Esophagus squamous epithelium (tissue), 5 donors: ENCODE measurements at regions not wholly inside any gene's neighbourhood (a gene's known extent, or its start where the extent isn't known, plus 50 kb on each side); places are given as distances from the start of the nearest gene placed in this dataset.

Experiments used
- DNase-seq: peaks from one replicate; lab custom pipeline; 2025; lab: John Stamatoyannopoulos, UW
- H3K27ac ChIP-seq, 4 donors: fragments of 200-600 bp; sonication (generic); one replicate each; pipeline ENCODE4 v1.5.1; 2016 to 2019; ENCODE audit warnings: mild to moderate bottlenecking in 1 of 4
- H3K27me3 ChIP-seq, 4 donors: fragments of 200-600 bp; sonication (generic); 1 replicate in 3 of 4; 2 replicates in 1 of 4; pipeline versions ENCODE4 v1.5.1 to v1.6.0; 2017 to 2021; ENCODE audit warnings: antibody characterized with exemption in 1 of 4
- H3K36me3 ChIP-seq, 3 donors: fragments of 200-600 bp; sonication (generic); one replicate each; pipeline ENCODE4 v1.5.1; 2016 to 2019
- H3K4me1 ChIP-seq, 3 donors: fragments of 200-600 bp; sonication (generic); one replicate each; pipeline ENCODE4 v1.5.1; 2017 to 2019
- H3K4me3 ChIP-seq, 4 donors: fragments of 200-600 bp; sonication (generic); 1 replicate in 3 of 4; 2 replicates in 1 of 4; pipeline ENCODE4 v1.5.1; 2016 to 2019; ENCODE audit warnings: mild to moderate bottlenecking in 2 of 4, moderate library complexity in 1 of 4
- H3K9me3 ChIP-seq, 3 donors: fragments of 200-600 bp; sonication (generic); one replicate each; pipeline ENCODE4 v1.5.1; 2016 to 2019
- POLR2A ChIP-seq, 4 donors: fragments of 450-650 bp; IDR thresholded peaks; one replicate each; pipeline ENCODE4 v1.6.1; 2017; ENCODE audit warnings: antibody characterized with exemption in 4 of 4, mild to moderate bottlenecking in 4 of 4, moderate library complexity in 3 of 4
- WGBS, 2 donors: methylation state at CpG; one replicate each; pipeline ENCODE4 v1.1.5; 2018; 5-methylcytosine and 5-hydroxymethylcytosine counted together
- intact Hi-C: fragments of 100-400 bp; cut with DNase I; formaldehyde crosslinking; loops from one replicate; pipeline ENCODE4 v1.15.0; 2022
- TF ChIP-seq, protein P1 (sequence below), 6 experiments: fragments of 450-650 bp in 4 of 6; fragments of 200-600 bp in 2 of 6; sonication (generic) in 2 of 6; IDR thresholded peaks; one replicate each; pipeline ENCODE4 v1.5.1; 2016 to 2019; ENCODE audit warnings: antibody characterized with exemption in 6 of 6, mild to moderate bottlenecking in 4 of 6, moderate library complexity in 4 of 6
- donor health status: DM: yes; HTN: yes; CAD: no.

DNA sequence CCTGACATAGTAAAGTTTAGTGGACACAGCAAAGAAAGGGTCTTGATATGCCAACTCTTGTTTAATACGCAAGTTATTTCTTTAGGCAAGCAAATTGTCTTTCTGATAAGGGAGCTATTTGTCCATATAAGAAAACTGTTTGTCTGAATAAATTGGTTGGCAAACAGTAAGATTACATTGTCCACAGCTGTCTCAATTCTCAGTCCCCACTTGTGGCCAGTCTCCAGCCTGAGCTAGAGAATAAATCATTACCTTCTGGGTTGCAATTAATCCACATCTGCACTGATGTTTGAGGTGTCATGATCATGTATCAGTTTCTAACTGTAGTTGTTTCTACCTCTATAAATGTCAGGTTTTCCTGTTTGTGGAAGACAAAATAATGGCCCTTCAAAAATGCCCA lies 60.0 kb upstream of the TNR start:
- no peaks in the 10 kb centered on the region for H3K36me3 ChIP-seq
- H3K27me3 ChIP-seq: no peaks in the 10 kb centered on the region
- no peak for DNase-seq
- H3K9me3 ChIP-seq: no peaks in the 10 kb centered on the region
- 60 to 82% methylated on average over 1 of the region's 1 CpG for WGBS, 2 donors
- intact Hi-C loops: no loop called here
- no peak overlapping the region for H3K27ac ChIP-seq
- no peak overlapping the region for H3K4me3 ChIP-seq
- H3K4me1 ChIP-seq: no peaks in the 10 kb centered on the region
- TF ChIP-seq POLR2A (IDR thresholded peaks at IDR 0.05): no peak
- TF ChIP-seq, protein P1, sequence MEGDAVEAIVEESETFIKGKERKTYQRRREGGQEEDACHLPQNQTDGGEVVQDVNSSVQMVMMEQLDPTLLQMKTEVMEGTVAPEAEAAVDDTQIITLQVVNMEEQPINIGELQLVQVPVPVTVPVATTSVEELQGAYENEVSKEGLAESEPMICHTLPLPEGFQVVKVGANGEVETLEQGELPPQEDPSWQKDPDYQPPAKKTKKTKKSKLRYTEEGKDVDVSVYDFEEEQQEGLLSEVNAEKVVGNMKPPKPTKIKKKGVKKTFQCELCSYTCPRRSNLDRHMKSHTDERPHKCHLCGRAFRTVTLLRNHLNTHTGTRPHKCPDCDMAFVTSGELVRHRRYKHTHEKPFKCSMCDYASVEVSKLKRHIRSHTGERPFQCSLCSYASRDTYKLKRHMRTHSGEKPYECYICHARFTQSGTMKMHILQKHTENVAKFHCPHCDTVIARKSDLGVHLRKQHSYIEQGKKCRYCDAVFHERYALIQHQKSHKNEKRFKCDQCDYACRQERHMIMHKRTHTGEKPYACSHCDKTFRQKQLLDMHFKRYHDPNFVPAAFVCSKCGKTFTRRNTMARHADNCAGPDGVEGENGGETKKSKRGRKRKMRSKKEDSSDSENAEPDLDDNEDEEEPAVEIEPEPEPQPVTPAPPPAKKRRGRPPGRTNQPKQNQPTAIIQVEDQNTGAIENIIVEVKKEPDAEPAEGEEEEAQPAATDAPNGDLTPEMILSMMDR (IDR thresholded peaks at IDR 0.05): no peak

DNA sequence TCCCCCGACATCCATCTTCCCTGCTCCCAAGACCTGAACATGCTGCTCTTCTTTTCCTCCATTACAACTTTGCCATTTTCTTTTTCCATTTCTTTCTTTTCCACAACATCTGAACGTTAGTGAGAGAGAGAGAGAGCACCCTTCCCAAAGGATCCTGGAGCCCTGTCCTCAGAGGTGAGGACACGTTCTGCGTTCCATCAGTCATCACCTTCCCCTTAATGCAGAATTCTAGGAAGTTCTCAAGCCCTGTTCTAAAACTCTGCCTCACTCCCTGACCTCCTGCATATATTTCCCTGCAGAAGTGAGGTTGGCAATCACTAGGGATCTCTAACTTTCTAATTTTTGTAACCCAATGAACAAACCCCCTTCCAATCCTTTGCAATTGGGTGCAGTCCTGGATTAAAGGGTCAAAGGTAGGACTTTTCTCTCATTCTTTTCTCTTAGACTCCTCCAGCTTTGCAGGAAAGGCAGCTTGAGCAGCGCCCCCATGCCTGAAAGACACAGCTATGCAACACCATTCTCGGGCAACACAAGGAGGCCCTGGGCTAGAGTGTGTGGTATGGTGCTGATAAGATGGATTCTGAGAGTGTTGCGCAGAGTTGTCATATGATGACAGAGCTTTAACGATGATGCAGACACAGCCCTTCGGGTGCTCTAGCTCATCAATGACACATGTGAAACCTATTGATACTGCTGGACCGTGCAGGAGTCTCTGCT lies 59.2 kb upstream of the TNR start:
- H3K36me3 ChIP-seq: no peaks in the 10 kb centered on the region
- 75 to 76% methylated on average over 7 to 9 of the region's 10 CpGs for WGBS, 2 donors
- H3K27ac ChIP-seq: no peak overlapping the region
- no peaks in the 10 kb centered on the region for H3K27me3 ChIP-seq
- TF ChIP-seq POLR2A (IDR thresholded peaks at IDR 0.05): no peak
- TF ChIP-seq, protein P1 (IDR thresholded peaks at IDR 0.05): no peak
- no peaks in the 10 kb centered on the region for H3K9me3 ChIP-seq
- no peak overlapping the region for H3K4me3 ChIP-seq
- no peaks in the 10 kb centered on the region for H3K4me1 ChIP-seq
- intact Hi-C loops: no loop called here
- DNase-seq: no peak

DNA sequence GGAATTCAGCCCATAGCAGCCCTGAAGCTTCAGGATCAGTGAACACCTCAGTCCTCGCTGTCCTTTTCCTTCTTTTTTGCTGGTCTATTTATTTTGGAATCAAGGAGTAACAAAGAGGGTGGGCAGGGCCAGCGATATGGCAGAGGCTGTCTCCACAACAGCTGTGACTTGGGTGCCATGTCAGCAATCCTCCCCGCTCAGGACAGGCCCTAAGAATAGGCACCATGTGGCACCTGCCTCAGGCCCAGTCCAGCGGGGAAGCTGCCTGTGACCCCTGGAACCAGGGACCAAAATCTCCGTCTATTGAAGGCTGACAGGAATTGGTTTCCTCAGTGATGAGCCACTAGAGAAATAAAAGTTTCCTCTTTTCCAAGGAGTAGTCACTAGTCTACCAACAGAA lies 58.6 kb upstream of the TNR start:
- 54 to 59% methylated on average over 4 to 5 of the region's 5 CpGs for WGBS, 2 donors
- no peak for DNase-seq
- H3K36me3 ChIP-seq: no peaks in the 10 kb centered on the region
- H3K4me1 ChIP-seq: no peaks in the 10 kb centered on the region
- H3K27me3 ChIP-seq: no peaks in the 10 kb centered on the region
- TF ChIP-seq, protein P1 (IDR thresholded peaks at IDR 0.05): no peak
- no peak for TF ChIP-seq POLR2A (IDR thresholded peaks at IDR 0.05)
- intact Hi-C loops: no loop called here
- no peak overlapping the region for H3K27ac ChIP-seq
- H3K9me3 ChIP-seq: no peaks in the 10 kb centered on the region
- no peak overlapping the region for H3K4me3 ChIP-seq

DNA sequence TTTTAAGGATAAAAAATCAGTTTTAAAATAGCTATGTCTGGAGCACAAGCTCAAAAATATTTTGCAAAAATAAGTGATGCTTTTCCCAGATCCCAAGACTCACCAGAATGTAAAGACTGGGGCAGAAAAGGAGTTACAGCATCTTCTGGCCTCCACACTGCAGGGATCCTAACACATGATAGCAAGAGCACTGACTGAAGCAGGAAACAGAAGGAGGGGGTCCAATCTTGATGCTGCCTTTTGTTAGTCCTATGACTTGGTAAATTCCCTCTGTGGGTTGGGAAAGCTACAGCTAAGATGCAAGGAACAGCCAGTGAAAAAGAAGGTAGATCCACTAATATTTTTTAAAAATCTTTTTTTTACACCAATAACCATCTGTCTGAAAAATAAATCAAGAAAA lies 54.2 kb upstream of the TNR start:
- no peak overlapping the region for H3K27ac ChIP-seq
- TF ChIP-seq, protein P1 (IDR thresholded peaks at IDR 0.05): no peak
- TF ChIP-seq POLR2A (IDR thresholded peaks at IDR 0.05): no peak
- intact Hi-C loops: no loop called here
- DNase-seq: no peak
- H3K9me3 ChIP-seq: no peaks in the 10 kb centered on the region
- no peaks in the 10 kb centered on the region for H3K4me1 ChIP-seq
- no peaks in the 10 kb centered on the region for H3K27me3 ChIP-seq
- H3K4me3 ChIP-seq: no peak overlapping the region
- no peaks in the 10 kb centered on the region for H3K36me3 ChIP-seq

DNA sequence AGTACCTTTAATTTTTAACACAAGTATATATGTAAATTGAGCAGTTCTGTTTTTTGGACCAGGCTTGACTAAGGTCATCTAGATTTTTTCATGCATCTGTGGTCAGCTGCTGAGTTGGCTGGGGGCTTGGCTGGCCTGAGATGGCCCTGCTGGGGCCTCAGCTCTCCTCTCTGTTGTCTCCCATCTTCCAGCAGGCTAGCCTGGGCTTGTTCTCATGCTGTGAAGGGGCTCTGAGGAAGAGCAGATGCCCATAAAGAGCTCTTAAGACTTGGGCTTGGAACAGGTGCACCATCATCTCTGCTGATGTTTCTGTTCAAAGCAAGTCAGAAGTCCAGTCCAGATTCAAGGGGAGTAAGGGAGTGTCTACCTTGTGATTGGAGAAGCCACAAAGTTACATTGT lies 51.2 kb upstream of the TNR start:
- Histone ChIP-seq H3K4me3 (no peak overlapping the region), H3K27ac (no peak overlapping the region), H3K4me1 (no peaks in the 10 kb centered on the region), H3K27me3 (no peaks in the 10 kb centered on the region), H3K9me3 (no peaks in the 10 kb centered on the region), H3K36me3 (no peaks in the 10 kb centered on the region)
- intact Hi-C loops: no loop called here
- TF ChIP-seq, protein P1 (IDR thresholded peaks at IDR 0.05): no peak
- TF ChIP-seq POLR2A (IDR thresholded peaks at IDR 0.05): no peak
- DNase-seq: no peak
